Progenitor cell of endocrine pancreas (in vitro differentiated cells): ENCODE measurements at regions not wholly inside any gene's neighbourhood (a gene's known extent, or its start where the extent isn't known, plus 50 kb on each side); places are given as distances from the start of the nearest gene placed in this dataset.

Experiments used
- DNase-seq: peaks from one replicate; pipeline ENCODE4 v3.0.0; 2021; ENCODE audit warnings: low spot score; ENCODE audit not compliant: unreplicated experiment
- H3K27ac Mint-ChIP-seq: 2 replicates; pipeline ENCODE4 v1.8.0; 2021; ENCODE audit warnings: mild to moderate bottlenecking, moderate library complexity, mixed read lengths
- H3K27me3 Mint-ChIP-seq: 2 replicates; pipeline ENCODE4 v1.8.0; 2021; ENCODE audit warnings: mixed read lengths
- H3K36me3 Mint-ChIP-seq: 2 replicates; pipeline ENCODE4 v1.8.0; 2022; ENCODE audit warnings: mixed read lengths; ENCODE audit not compliant: insufficient read depth
- H3K4me1 Mint-ChIP-seq: 2 replicates; pipeline ENCODE4 v1.8.0; 2021; ENCODE audit warnings: low read depth, mixed read lengths
- H3K4me3 Mint-ChIP-seq: 2 replicates; pipeline ENCODE4 v1.8.0; 2021; ENCODE audit warnings: low read depth, mild to moderate bottlenecking, moderate library complexity, mixed read lengths
- H3K9me3 Mint-ChIP-seq: 2 replicates; pipeline ENCODE4 v1.8.0; 2021; ENCODE audit warnings: low read depth, mixed read lengths
- CTCF ChIP-seq: fragments of 200-600 bp; sonication (generic); IDR thresholded peaks from one replicate; pipeline ENCODE4 v1.5.0; 2021; ENCODE audit warnings: antibody characterized with exemption, mild to moderate bottlenecking; ENCODE audit not compliant: unreplicated experiment

DNA sequence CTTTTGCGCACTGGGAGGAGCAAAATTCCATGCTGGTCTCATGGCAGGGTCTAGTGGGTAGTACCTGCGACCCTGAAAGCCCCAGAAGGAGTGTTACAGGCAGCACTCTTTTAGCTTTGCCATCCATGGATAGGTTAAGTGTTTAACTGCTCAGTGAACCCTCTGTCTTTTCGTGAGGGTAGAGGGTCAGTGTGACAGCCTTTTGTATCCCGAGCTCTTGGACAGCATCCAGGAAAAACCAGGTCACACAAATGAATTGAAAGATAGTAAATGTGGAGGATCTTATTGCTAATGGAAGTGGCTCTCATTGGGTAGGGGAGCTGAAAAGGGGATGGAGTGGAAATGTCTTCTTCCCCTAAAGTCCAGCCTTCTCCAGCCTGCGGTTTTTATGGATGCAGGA is 57.8 kb upstream of the CCDC112 start:
- H3K9me3 Mint-ChIP-seq: peaks cover 3% of the 10 kb centered on the region
- peaks cover 9% of the 10 kb centered on the region for H3K4me1 Mint-ChIP-seq
- no peaks in the 10 kb centered on the region for H3K27me3 Mint-ChIP-seq
- DNase-seq: no peak
- no peak for TF ChIP-seq CTCF
- no peak overlapping the region for H3K27ac Mint-ChIP-seq
- no peaks in the 10 kb centered on the region for H3K36me3 Mint-ChIP-seq
- H3K4me3 Mint-ChIP-seq: no peak overlapping the region

GRCh38 chr5:115352571-115352970 is 56.1 kb upstream of the CCDC112 start:
- TF ChIP-seq CTCF: no peak
- Mint-ChIP-seq H3K4me3 (no peak overlapping the region), H3K4me1 (peaks cover 4% of the 10 kb centered on the region), H3K9me3 (peaks cover 3% of the 10 kb centered on the region), H3K27me3 (no peaks in the 10 kb centered on the region), H3K36me3 (no peaks in the 10 kb centered on the region), H3K27ac (no peak overlapping the region)
- no peak for DNase-seq

GRCh38 chr5:115351356-115352195 is 55.1 kb upstream of the CCDC112 start:
- DNase-seq: no peak
- H3K9me3 Mint-ChIP-seq: peaks cover 3% of the 10 kb centered on the region
- no peaks in the 10 kb centered on the region for H3K27me3 Mint-ChIP-seq
- no peak for TF ChIP-seq CTCF
- H3K27ac Mint-ChIP-seq: no peak overlapping the region
- no peaks in the 10 kb centered on the region for H3K36me3 Mint-ChIP-seq
- peaks cover 4% of the 10 kb centered on the region for H3K4me1 Mint-ChIP-seq
- no peak overlapping the region for H3K4me3 Mint-ChIP-seq

- Mint-ChIP-seq H3K27ac (no peak overlapping the region), H3K27me3 (no peaks in the 10 kb centered on the region), H3K4me1 (peaks cover 4% of the 10 kb centered on the region), H3K36me3 (no peaks in the 10 kb centered on the region), H3K9me3 (peaks cover 3% of the 10 kb centered on the region), H3K4me3 (no peak overlapping the region)
- no peak for DNase-seq
- TF ChIP-seq CTCF: no peak
These were observed 54.4 kb upstream of the CCDC112 start for GRCh38 chr5:115350894-115351293.

- Mint-ChIP-seq H3K27ac (no peak overlapping the region), H3K4me1 (peaks cover 4% of the 10 kb centered on the region), H3K9me3 (peaks cover under 1% of the 10 kb centered on the region), H3K4me3 (no peak overlapping the region), H3K27me3 (no peaks in the 10 kb centered on the region), H3K36me3 (no peaks in the 10 kb centered on the region)
- no peak for DNase-seq
- no peak for TF ChIP-seq CTCF
These were observed 52.8 kb upstream of the CCDC112 start for GRCh38 chr5:115349001-115349817.
